ENCODE measurements at regions not wholly inside any gene's neighbourhood (a gene's known extent, or its start where the extent isn't known, plus 50 kb on each side); places are given as distances from the start of the nearest gene placed in this dataset.

DNA sequence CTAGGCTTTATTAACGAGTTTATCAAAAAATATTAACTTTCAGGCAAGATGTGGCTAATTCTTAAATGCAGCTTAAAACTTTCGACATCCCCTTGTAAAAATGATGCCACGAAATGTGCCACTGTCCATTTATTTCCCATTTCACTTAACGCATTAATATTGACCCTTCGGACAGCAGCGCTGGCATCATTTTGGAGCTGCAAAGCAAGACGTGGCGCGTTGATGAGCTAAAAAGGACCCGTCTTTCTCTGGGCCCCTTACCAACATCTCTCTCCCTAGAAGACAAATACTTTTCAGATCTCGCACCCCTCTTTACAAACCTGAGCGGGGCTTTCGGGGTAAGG lies 367.9 kb downstream of the MTX2 start:
- TF ChIP-seq FOXM1 (IDR thresholded peaks at IDR 0.05; ENCODE audit: borderline replicate concordance, low read depth) (no peak), TAF1 (IDR thresholded peaks at IDR 0.05; ENCODE audit: low read depth) (no peak), CREB1 (IDR thresholded peaks at IDR 0.05; ENCODE audit: low read depth) (no peak)
- TF ChIP-seq, protein P1, sequence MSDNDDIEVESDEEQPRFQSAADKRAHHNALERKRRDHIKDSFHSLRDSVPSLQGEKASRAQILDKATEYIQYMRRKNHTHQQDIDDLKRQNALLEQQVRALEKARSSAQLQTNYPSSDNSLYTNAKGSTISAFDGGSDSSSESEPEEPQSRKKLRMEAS (IDR thresholded peaks at IDR 0.05): no peak
